CD14-positive monocyte (primary cell): ENCODE measurements at regions not wholly inside any gene's neighbourhood (a gene's known extent, or its start where the extent isn't known, plus 50 kb on each side); places are given as distances from the start of the nearest gene placed in this dataset.

ENCODE experiments used
- DNase-seq, 3 donors: peaks; one replicate each; pipeline ENCODE4 v3.0.0-alpha.2; 2011 to 2022
- H2AFZ ChIP-seq: 2 replicates; pipeline ENCODE4 v1.6.0; 2012; ENCODE audit warnings: mild to moderate bottlenecking, low read depth, low read length, inconsistent platforms; ENCODE audit not compliant: insufficient read depth, poor library complexity, severe bottlenecking
- H3K27ac ChIP-seq, 2 donors: 1 replicate in 1 of 2; 2 replicates in 1 of 2; pipeline ENCODE4 v1.5.1; 2012 to 2013; ENCODE audit warnings: low read length in 2 of 2, control low read depth in 1 of 2, inconsistent platforms in 1 of 2, low read depth in 1 of 2, mild to moderate bottlenecking in 1 of 2
- H3K27me3 ChIP-seq, 2 donors: one replicate each; pipeline versions ENCODE4 v1.6.0 to v1.6.1; 2011 to 2013; ENCODE audit warnings: low read length in 2 of 2; ENCODE audit not compliant: control insufficient read depth in 2 of 2, insufficient read depth in 2 of 2
- H3K36me3 ChIP-seq, 2 donors: replicated peaks in 1 of 2; 1 replicate in 1 of 2; 2 replicates in 1 of 2; pipeline versions ENCODE4 v1.5.1 to v1.6.1; 2012 to 2013; ENCODE audit warnings: low read length in 2 of 2, control low read depth in 1 of 2, inconsistent platforms in 1 of 2, mild to moderate bottlenecking in 1 of 2; ENCODE audit not compliant: insufficient read depth in 2 of 2, control insufficient read depth in 1 of 2
- H3K4me1 ChIP-seq, 2 donors: 1 replicate in 1 of 2; 2 replicates in 1 of 2; pipeline versions ENCODE4 v1.5.1 to v1.6.1; 2012 to 2013; ENCODE audit warnings: low read length in 2 of 2, control low read depth in 1 of 2, inconsistent platforms in 1 of 2, mild to moderate bottlenecking in 1 of 2, moderate library complexity in 1 of 2; ENCODE audit not compliant: insufficient read depth in 2 of 2, control insufficient read depth in 1 of 2
- H3K4me2 ChIP-seq: replicated peaks from 2 replicates; pipeline ENCODE3; 2012; ENCODE audit warnings: low read length, moderate library complexity, mild to moderate bottlenecking; ENCODE audit not compliant: poor library complexity, severe bottlenecking; ENCODE audit errors: extremely low read depth
- H3K4me3 ChIP-seq, 3 experiments: fragments of 200-600 bp in 1 of 3; sonication (generic) in 1 of 3; replicated peaks in 1 of 3; 1 replicate in 2 of 3; 2 replicates in 1 of 3; pipeline ENCODE4 v1.5.1; 2011 to 2013; ENCODE audit warnings: low read length in 3 of 3, mild to moderate bottlenecking in 3 of 3, control low read depth in 2 of 3, low read depth in 2 of 3, inconsistent platforms in 1 of 3, moderate library complexity in 1 of 3
- H3K79me2 ChIP-seq: 2 replicates; pipeline ENCODE4 v1.6.0; 2012; ENCODE audit warnings: mild to moderate bottlenecking, control low read depth, inconsistent platforms, low read length, moderate library complexity; ENCODE audit not compliant: insufficient read depth
- H3K9ac ChIP-seq: 2 replicates; pipeline ENCODE4 v1.6.0; 2017; ENCODE audit warnings: low read length, mild to moderate bottlenecking; ENCODE audit not compliant: insufficient read depth, poor library complexity, severe bottlenecking
- H3K9me3 ChIP-seq, 2 donors: replicated peaks in 1 of 2; 1 replicate in 1 of 2; 2 replicates in 1 of 2; pipeline versions ENCODE4 v1.5.1 to v1.6.1; 2012 to 2013; ENCODE audit warnings: low read length in 2 of 2, control low read depth in 1 of 2; ENCODE audit not compliant: control insufficient read depth in 1 of 2, insufficient read depth in 1 of 2
- H4K20me1 ChIP-seq: 2 replicates; pipeline ENCODE4 v1.6.0; 2012; ENCODE audit warnings: mild to moderate bottlenecking, low read length, control low read depth, moderate library complexity; ENCODE audit not compliant: insufficient read depth
- H3K27ac Mint-ChIP-seq, 7 donors: one replicate each; pipeline ENCODE4 v1.8.0; 2020; ENCODE audit warnings: mild to moderate bottlenecking in 7 of 7, mixed read lengths in 7 of 7, moderate library complexity in 6 of 7, inconsistent platforms in 2 of 7
- H3K27me3 Mint-ChIP-seq, 3 donors: one replicate each; pipeline ENCODE4 v1.8.0; 2021 to 2022; ENCODE audit warnings: low read depth in 3 of 3, mild to moderate bottlenecking in 3 of 3, mixed read lengths in 3 of 3, moderate library complexity in 3 of 3, inconsistent platforms in 1 of 3
- H3K36me3 Mint-ChIP-seq, 2 donors: one replicate each; pipeline ENCODE4 v1.8.0; 2020; ENCODE audit warnings: mixed read lengths in 2 of 2, inconsistent platforms in 1 of 2, mild to moderate bottlenecking in 1 of 2
- H3K4me1 Mint-ChIP-seq: one replicate; pipeline ENCODE4 v1.8.0; 2020; ENCODE audit warnings: mild to moderate bottlenecking, mixed read lengths
- H3K4me3 Mint-ChIP-seq, 2 donors: one replicate each; pipeline ENCODE4 v1.8.0; 2020; ENCODE audit warnings: mild to moderate bottlenecking in 2 of 2, mixed read lengths in 2 of 2, moderate library complexity in 1 of 2
- H3K9me3 Mint-ChIP-seq, 7 donors: one replicate each; pipeline ENCODE4 v1.8.0; 2020 to 2022; ENCODE audit warnings: mixed read lengths in 7 of 7, mild to moderate bottlenecking in 6 of 7, moderate library complexity in 6 of 7, inconsistent platforms in 2 of 7
- WGBS: methylation state at CpG from one replicate; pipeline ENCODE4 v1.1.5; 2013; ENCODE audit warnings: missing lambda C conversion rate; ENCODE audit not compliant: insufficient coverage; 5-methylcytosine and 5-hydroxymethylcytosine counted together
- intact Hi-C, 2 donors: fragments of 100-400 bp; cut with micrococcal nuclease; formaldehyde crosslinking; loops; one replicate each; pipeline versions ENCODE4 v1.15.0 to v1.15.1; 2023
- TF ChIP-seq, protein P1 (sequence below): fragments of 200-600 bp; IDR thresholded peaks from one replicate; pipeline ENCODE4 v1.8.0; 2022; ENCODE audit warnings: antibody characterized with exemption, mild to moderate bottlenecking

DNA sequence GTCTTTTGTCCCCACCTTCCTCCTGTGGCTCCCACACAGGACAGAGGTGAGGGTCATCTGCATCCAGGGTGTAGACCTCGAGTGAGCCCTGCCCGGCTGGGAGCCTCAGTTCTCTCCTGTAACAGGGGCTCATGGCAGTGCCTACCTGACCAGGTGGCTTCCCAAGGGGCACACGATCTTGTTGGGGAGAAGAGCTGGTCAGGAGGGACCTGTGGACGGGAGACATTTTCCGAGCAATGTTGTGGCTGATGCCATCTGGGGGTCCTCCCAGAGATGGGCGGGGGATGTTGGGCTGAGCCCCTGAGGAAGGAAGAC, 51.9 kb downstream of the CEBPB start:
- TF ChIP-seq, protein P1, sequence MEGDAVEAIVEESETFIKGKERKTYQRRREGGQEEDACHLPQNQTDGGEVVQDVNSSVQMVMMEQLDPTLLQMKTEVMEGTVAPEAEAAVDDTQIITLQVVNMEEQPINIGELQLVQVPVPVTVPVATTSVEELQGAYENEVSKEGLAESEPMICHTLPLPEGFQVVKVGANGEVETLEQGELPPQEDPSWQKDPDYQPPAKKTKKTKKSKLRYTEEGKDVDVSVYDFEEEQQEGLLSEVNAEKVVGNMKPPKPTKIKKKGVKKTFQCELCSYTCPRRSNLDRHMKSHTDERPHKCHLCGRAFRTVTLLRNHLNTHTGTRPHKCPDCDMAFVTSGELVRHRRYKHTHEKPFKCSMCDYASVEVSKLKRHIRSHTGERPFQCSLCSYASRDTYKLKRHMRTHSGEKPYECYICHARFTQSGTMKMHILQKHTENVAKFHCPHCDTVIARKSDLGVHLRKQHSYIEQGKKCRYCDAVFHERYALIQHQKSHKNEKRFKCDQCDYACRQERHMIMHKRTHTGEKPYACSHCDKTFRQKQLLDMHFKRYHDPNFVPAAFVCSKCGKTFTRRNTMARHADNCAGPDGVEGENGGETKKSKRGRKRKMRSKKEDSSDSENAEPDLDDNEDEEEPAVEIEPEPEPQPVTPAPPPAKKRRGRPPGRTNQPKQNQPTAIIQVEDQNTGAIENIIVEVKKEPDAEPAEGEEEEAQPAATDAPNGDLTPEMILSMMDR = no peak
- Histone ChIP-seq H3K27ac (no peak overlapping the region), H3K9me3 (no peaks in the 10 kb centered on the region), H2AFZ (no peak overlapping the region), H3K4me3 (no peak overlapping the region), H3K4me1 (peaks cover 16 to 17% of the 10 kb centered on the region in 2 donors), H3K4me2 (no peak overlapping the region), H3K36me3 (no peaks in the 10 kb centered on the region), H3K9ac (no peak overlapping the region), H4K20me1 (no peaks in the 10 kb centered on the region), H3K27me3 (no peaks in the 10 kb centered on the region), H3K79me2 (no peaks in the 10 kb centered on the region)
- Mint-ChIP-seq H3K27me3 (peaks cover 3 to 6% (median 5%) of the 10 kb centered on the region in 3 donors), H3K36me3 (no peaks in the 10 kb centered on the region), H3K27ac (no peak overlapping the region), H3K4me1 (peaks cover 31% of the 10 kb centered on the region), H3K4me3 (no peak overlapping the region), H3K9me3 (peaks cover 0 to 2% (median 0%) of the 10 kb centered on the region in 7 donors)
- no peak for DNase-seq
- intact Hi-C loops = no loop called here
- WGBS = 97% methylated on average over 6 of the region's 6 CpGs

DNA sequence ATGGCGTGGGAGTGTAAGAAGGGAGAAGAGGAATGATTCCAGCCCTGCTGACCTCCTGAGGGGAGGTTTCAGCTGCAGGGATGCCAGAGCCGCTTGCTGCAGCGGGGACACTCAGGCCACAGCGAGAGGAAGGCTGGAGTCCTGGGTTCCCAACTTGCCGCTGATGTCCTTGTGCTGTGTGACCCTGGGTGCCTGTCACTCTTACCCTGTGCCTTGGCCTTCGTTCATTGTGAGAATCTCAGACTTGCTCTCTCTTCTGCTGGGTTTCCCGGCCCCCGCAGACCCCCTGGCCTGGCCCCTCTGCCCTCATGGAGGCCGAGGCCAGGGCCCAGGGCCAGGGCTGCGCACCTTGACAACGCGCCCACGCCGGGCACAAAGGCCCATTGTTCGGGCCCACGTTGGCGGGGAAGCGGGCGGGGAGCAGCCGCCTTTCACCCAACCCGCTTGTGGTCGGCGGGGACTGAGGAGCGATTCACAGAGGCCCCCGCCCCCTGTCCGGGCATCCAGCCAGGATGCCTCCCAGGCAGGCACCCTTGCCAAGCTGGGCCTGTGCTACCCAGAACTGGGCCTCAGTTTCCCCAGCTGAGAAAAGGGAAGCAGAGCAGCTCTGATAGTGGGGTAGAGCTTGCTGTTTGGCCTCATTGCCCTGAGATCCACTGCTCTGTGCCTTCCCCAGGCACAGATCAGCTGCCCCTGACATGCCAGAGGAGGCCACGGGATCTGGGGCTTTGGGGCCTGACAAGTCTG, 52.4 kb downstream of the CEBPB start:
- Histone ChIP-seq H3K4me3 (no peak overlapping the region), H3K79me2 (no peaks in the 10 kb centered on the region), H3K27me3 (no peaks in the 10 kb centered on the region), H3K4me1 (peaks cover 11 to 17% of the 10 kb centered on the region in 2 donors), H3K9ac (no peak overlapping the region), H2AFZ (no peak overlapping the region), H3K27ac (no peak overlapping the region), H3K9me3 (no peaks in the 10 kb centered on the region), H4K20me1 (no peaks in the 10 kb centered on the region), H3K36me3 (no peaks in the 10 kb centered on the region), H3K4me2 (no peak overlapping the region)
- no peak overlapping the region for H3K27ac Mint-ChIP-seq
- H3K27me3 Mint-ChIP-seq = peaks cover 5 to 6% (median 5%) of the 10 kb centered on the region in 3 donors
- intact Hi-C loops = no loop called here
- WGBS = 82% methylated on average over 24 of the region's 27 CpGs
- peaks cover 31% of the 10 kb centered on the region for H3K4me1 Mint-ChIP-seq
- H3K9me3 Mint-ChIP-seq = peaks cover 0 to 2% (median 0%) of the 10 kb centered on the region in 7 donors
- DNase-seq = no peak
- H3K36me3 Mint-ChIP-seq = no peaks in the 10 kb centered on the region
- TF ChIP-seq, protein P1 = no peak
- no peak overlapping the region for H3K4me3 Mint-ChIP-seq
